ENCODE measurements at regions not wholly inside any gene's neighbourhood (a gene's known extent, or its start where the extent isn't known, plus 50 kb on each side); places are given as distances from the start of the nearest gene placed in this dataset.

- Mint-ChIP-seq H3K4me1 (peaks cover 34% of the 10 kb centered on the region), H3K9me3 (no peaks in the 10 kb centered on the region), H3K4me3 (no peak overlapping the region), H3K27me3 (no peaks in the 10 kb centered on the region), H3K27ac (peak overlapping the region in 1 of 2 donors; percentile 48)
- peak; percentile 48 for ATAC-seq
- no peak for DNase-seq
Measured at GRCh38 chr1:234936612-234937389, 191.8 kb downstream of the TOMM20 start.

GRCh38 chr1:234934611-234935033, 194.0 kb downstream of the TOMM20 start:
- Mint-ChIP-seq H3K4me3 (no peak overlapping the region), H3K27ac (no peak overlapping the region), H3K4me1 (peaks cover 44% of the 10 kb centered on the region), H3K27me3 (no peaks in the 10 kb centered on the region), H3K9me3 (no peaks in the 10 kb centered on the region)
- ATAC-seq (no peak), DNase-seq (no peak)

GRCh38 chr1:234933475-234933874, 195.2 kb downstream of the TOMM20 start:
- ATAC-seq = peak; percentile 86
- no peak for DNase-seq
- Mint-ChIP-seq H3K9me3 (no peaks in the 10 kb centered on the region), H3K4me1 (peaks cover 55% of the 10 kb centered on the region), H3K27ac (peak overlapping the region; percentile 72 to 84), H3K4me3 (peak overlapping the region; percentile 64 to 65), H3K27me3 (no peaks in the 10 kb centered on the region)

GRCh38 chr1:234932511-234933430, 195.9 kb downstream of the TOMM20 start:
- ATAC-seq = peak; percentile 37
- Mint-ChIP-seq H3K9me3 (no peaks in the 10 kb centered on the region), H3K27me3 (no peaks in the 10 kb centered on the region), H3K4me3 (peak overlapping the region; percentile 64 to 65), H3K4me1 (peaks cover 62% of the 10 kb centered on the region), H3K27ac (peak overlapping the region; percentile 79 to 84)
- DNase-seq = no peak

- ATAC-seq (no peak), DNase-seq (no peak)
- peaks cover 63% of the 10 kb centered on the region for H3K4me1 Mint-ChIP-seq
- no peaks in the 10 kb centered on the region for H3K9me3 Mint-ChIP-seq
- H3K27ac Mint-ChIP-seq = no peak overlapping the region
- no peak overlapping the region for H3K4me3 Mint-ChIP-seq
- no peaks in the 10 kb centered on the region for H3K27me3 Mint-ChIP-seq
Measured at GRCh38 chr1:234932106-234932505, 196.5 kb downstream of the TOMM20 start.

GRCh38 chr1:234931404-234931973, 197.1 kb downstream of the TOMM20 start:
- ATAC-seq = no peak
- no peak overlapping the region for H3K4me3 Mint-ChIP-seq
- no peak for DNase-seq
- H3K27me3 Mint-ChIP-seq = no peaks in the 10 kb centered on the region
- H3K27ac Mint-ChIP-seq = no peak overlapping the region
- H3K9me3 Mint-ChIP-seq = no peaks in the 10 kb centered on the region
- H3K4me1 Mint-ChIP-seq = peaks cover 63% of the 10 kb centered on the region

GRCh38 chr1:234929369-234929768, 199.3 kb downstream of the TOMM20 start:
- no peak for ATAC-seq
- Mint-ChIP-seq H3K4me3 (no peak overlapping the region), H3K27ac (peak overlapping the region; percentile 17 to 72), H3K27me3 (no peaks in the 10 kb centered on the region), H3K9me3 (no peaks in the 10 kb centered on the region), H3K4me1 (peaks cover 81% of the 10 kb centered on the region)
- DNase-seq = no peak

GRCh38 chr1:234928642-234929041, 200.0 kb downstream of the TOMM20 start:
- Mint-ChIP-seq H3K4me1 (peaks cover 85% of the 10 kb centered on the region), H3K27ac (peak overlapping the region in 1 of 2 donors; percentile 94), H3K27me3 (no peaks in the 10 kb centered on the region), H3K4me3 (no peak overlapping the region), H3K9me3 (peaks cover 5 to 6% of the 10 kb centered on the region in 2 donors)
- ATAC-seq (no peak), DNase-seq (no peak)

GRCh38 chr1:234927971-234928640, 200.5 kb downstream of the TOMM20 start:
- Mint-ChIP-seq H3K27ac (peak overlapping the region; percentile 94 to 98), H3K4me3 (peak overlapping the region; percentile 69 to 83), H3K27me3 (no peaks in the 10 kb centered on the region), H3K9me3 (peaks cover 7 to 10% of the 10 kb centered on the region in 2 donors), H3K4me1 (peaks cover 85% of the 10 kb centered on the region)
- DNase-seq = peak in 1 of 2 donors; percentile 28
- ATAC-seq = peak; percentile 22

GRCh38 chr1:234927312-234927970, 201.2 kb downstream of the TOMM20 start:
- ATAC-seq (peak; percentile 18), DNase-seq (no peak)
- Mint-ChIP-seq H3K4me3 (peak overlapping the region; percentile 69 to 83), H3K4me1 (peaks cover 80% of the 10 kb centered on the region), H3K27me3 (no peaks in the 10 kb centered on the region), H3K9me3 (peaks cover 7 to 11% of the 10 kb centered on the region in 2 donors), H3K27ac (peak overlapping the region; percentile 94 to 98)

GRCh38 chr1:234926559-234927311, 201.9 kb downstream of the TOMM20 start:
- peak overlapping the region; percentile 69 to 83 for H3K4me3 Mint-ChIP-seq
- peak overlapping the region; percentile 94 to 98 for H3K27ac Mint-ChIP-seq
- peaks cover 74% of the 10 kb centered on the region for H3K4me1 Mint-ChIP-seq
- peaks cover 7 to 11% of the 10 kb centered on the region in 2 donors for H3K9me3 Mint-ChIP-seq
- DNase-seq (peak; percentile 49 to 71), ATAC-seq (peak; percentile 92)
- H3K27me3 Mint-ChIP-seq = no peaks in the 10 kb centered on the region

- Mint-ChIP-seq H3K27ac (peak overlapping the region; percentile 94 to 98), H3K27me3 (no peaks in the 10 kb centered on the region), H3K9me3 (peaks cover 7 to 11% of the 10 kb centered on the region in 2 donors), H3K4me1 (peaks cover 68% of the 10 kb centered on the region), H3K4me3 (peak overlapping the region; percentile 69 to 83)
- ATAC-seq = no peak
- no peak for DNase-seq
Measured at GRCh38 chr1:234926264-234926558, 202.4 kb downstream of the TOMM20 start.

- no peak for DNase-seq
- Mint-ChIP-seq H3K27ac (peak overlapping the region; percentile 6 to 94), H3K4me3 (peak overlapping the region; percentile 69 to 83), H3K4me1 (peaks cover 65% of the 10 kb centered on the region), H3K27me3 (no peaks in the 10 kb centered on the region), H3K9me3 (peaks cover 7 to 11% of the 10 kb centered on the region in 2 donors)
- no peak for ATAC-seq
Measured at GRCh38 chr1:234925440-234926263, 203.0 kb downstream of the TOMM20 start.

Measured in stimulated activated naive CD8-positive, alpha-beta T cell treated with anti-CD3 and anti-CD28 coated beads, Interleukin-15, amount 100 ng/mL, for 72 hours (primary cell).